ENCODE measurements at regions not wholly inside any gene's neighbourhood (a gene's known extent, or its start where the extent isn't known, plus 50 kb on each side); places are given as distances from the start of the nearest gene placed in this dataset.
"Not testable (repeated sequence)": the region's sequence is repeated elsewhere in the genome, so short reads cannot be mapped to it uniquely, and the experiment has no call there.

GRCh38 chr3:75590382-75590781 lies 73.7 kb upstream of the FRG2C start:
- DNase-seq, ATAC-seq: not testable (repeated sequence)

- peak; percentile 26 for DNase-seq
- not testable (repeated sequence) for ATAC-seq
These were observed 59.7 kb upstream of the FRG2C start for GRCh38 chr3:75604286-75604934.

DNA sequence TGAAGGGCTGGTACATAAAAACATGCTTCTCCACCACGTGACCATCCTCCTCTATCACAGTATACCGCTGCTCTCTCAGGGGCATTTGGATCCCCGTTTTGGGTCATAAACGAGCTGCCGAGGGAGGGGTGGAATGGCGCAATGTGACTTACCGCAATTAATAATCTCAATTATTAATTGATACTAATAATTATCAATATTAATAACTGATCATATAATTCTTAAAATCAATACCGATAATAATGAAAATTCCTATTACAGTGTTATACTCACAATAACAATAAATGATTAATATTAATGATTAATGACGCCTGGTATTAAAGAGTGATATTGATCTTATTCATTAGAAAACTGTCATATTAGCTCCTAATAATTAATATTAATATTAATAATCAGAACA lies 56.1 kb upstream of the FRG2C start:
- DNase-seq, ATAC-seq: not testable (repeated sequence)

DNA sequence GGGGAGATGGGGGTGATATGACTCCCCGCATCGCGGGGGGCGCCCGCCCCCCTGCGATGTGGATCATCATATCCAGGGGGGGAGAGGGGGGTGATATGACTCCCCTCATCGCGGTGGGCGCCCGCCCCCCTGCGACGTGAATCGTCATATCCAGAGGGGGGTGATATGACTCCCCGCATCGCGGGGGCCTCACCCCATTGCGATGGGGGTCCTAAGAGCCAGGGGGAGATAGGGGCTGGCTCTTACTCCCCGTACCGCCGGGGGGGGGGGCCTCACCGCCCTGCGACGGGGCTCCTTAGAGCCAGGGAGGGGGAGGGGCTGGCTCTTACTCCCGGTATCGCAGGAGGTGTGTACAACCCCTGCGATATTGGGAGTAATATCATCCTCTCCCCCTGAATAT lies 54.5 kb upstream of the FRG2C start:
- DNase-seq, ATAC-seq: not testable (repeated sequence)

DNA sequence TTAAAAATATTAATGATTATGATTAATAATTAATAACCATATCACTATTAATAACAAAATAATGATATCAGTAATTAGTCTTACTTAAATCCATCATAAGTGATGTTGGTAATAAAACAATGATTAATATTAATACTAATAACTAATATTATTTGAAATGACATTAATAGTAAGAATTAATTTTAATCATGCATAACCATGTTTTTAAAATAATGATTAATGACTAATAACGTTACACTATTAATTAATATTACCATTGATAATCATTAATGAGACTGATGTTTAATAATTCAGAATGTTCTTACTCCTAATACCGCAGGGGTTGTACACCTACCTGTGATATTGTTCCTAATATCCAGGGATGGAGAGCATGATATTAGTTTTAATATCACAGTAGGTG lies 53.4 kb upstream of the FRG2C start:
- ATAC-seq (no peak), DNase-seq (no peak)

- not testable (repeated sequence) for ATAC-seq, DNase-seq
These were observed 52.2 kb upstream of the FRG2C start for GRCh38 chr3:75611724-75612460.

Data from stimulated activated naive CD8-positive, alpha-beta T cell treated with anti-CD3 and anti-CD28 coated beads, Interleukin-15, Interleukin-2, amounts not matched to agents 100 U/mL and 50 U/mL, for 24 hours (primary cell).